Tibial nerve (tissue), 3 donors: ENCODE measurements at regions not wholly inside any gene's neighbourhood (a gene's known extent, or its start where the extent isn't known, plus 50 kb on each side); places are given as distances from the start of the nearest gene placed in this dataset.

Experiments
- POLR2A ChIP-seq, 2 donors: fragments of 450-650 bp; IDR thresholded peaks; one replicate each; pipeline ENCODE4 v1.6.1; 2017; ENCODE audit warnings: antibody characterized with exemption in 2 of 2, mild to moderate bottlenecking in 2 of 2, moderate library complexity in 2 of 2
- TF ChIP-seq, protein P1 (sequence below), 5 experiments: fragments of 200-600 bp in 3 of 5; fragments of 450-650 bp in 2 of 5; sonication (generic) in 3 of 5; IDR thresholded peaks; one replicate each; pipeline ENCODE4 v1.5.1; 2016 to 2019; ENCODE audit warnings: antibody characterized with exemption in 5 of 5, mild to moderate bottlenecking in 3 of 5, moderate library complexity in 2 of 5

DNA sequence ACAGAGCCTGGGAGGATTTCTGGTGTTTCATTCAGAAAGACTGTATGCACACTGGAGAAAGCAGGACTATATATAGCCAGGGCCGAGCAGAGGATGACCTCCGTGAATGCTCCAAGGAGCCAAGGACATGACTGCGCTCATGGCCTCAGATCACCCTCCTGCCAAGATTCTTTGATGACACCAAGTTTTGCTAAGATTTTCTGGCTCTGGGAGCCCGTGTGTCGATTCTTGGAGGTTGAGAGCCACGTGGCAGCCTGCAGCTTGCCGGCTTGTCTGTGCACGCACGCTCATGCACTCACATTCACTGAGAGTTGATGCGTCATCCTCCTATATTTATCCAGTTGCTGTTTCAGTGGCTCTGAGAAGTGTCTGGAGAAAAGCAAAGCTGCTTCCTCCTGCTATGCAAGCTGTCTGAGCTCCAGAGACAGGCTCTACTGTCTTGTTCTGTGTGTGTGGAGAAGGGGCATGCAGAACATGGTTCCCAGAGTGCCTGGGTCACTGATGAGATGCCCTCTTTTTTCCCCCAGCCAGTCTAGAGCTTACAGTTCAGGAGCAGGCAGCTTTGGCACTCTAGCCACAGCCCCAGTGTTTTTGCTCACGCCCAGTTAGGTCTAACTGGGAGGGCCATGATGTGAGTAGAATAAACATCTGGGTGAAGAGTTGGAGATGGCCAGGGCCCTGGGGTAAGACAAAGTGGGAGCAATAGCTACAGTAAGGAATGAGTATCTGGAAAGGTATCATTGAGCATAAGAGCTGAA, 64.9 kb upstream of the SCOC start:
- TF ChIP-seq, protein P1, sequence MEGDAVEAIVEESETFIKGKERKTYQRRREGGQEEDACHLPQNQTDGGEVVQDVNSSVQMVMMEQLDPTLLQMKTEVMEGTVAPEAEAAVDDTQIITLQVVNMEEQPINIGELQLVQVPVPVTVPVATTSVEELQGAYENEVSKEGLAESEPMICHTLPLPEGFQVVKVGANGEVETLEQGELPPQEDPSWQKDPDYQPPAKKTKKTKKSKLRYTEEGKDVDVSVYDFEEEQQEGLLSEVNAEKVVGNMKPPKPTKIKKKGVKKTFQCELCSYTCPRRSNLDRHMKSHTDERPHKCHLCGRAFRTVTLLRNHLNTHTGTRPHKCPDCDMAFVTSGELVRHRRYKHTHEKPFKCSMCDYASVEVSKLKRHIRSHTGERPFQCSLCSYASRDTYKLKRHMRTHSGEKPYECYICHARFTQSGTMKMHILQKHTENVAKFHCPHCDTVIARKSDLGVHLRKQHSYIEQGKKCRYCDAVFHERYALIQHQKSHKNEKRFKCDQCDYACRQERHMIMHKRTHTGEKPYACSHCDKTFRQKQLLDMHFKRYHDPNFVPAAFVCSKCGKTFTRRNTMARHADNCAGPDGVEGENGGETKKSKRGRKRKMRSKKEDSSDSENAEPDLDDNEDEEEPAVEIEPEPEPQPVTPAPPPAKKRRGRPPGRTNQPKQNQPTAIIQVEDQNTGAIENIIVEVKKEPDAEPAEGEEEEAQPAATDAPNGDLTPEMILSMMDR (IDR thresholded peaks at IDR 0.05): no peak
- TF ChIP-seq POLR2A (IDR thresholded peaks at IDR 0.05): no peak
